ENCODE measurements at regions not wholly inside any gene's neighbourhood (a gene's known extent, or its start where the extent isn't known, plus 50 kb on each side); places are given as distances from the start of the nearest gene placed in this dataset.

DNA sequence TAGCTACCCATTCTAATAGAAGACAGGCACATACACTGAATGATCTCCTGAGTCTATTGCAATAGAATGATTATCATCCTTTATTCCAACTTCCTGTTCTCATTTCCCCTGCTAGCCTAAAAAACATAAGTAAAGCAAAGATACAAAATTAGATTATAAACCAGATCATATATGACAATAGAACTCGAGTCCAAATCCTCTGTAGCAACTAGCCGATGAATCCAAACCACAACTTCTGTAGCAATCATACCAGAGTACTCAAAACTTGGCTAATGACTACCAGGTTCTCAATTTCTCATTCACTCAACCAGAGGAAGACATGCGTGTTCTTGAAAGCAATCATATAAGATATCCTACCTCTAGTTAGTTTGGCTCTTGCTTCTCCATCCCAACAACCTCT is 622.1 kb downstream of the PSAT1 start:
- TF ChIP-seq EP300 (IDR thresholded peaks at IDR 0.05), result no peak
- TF ChIP-seq, protein P1, sequence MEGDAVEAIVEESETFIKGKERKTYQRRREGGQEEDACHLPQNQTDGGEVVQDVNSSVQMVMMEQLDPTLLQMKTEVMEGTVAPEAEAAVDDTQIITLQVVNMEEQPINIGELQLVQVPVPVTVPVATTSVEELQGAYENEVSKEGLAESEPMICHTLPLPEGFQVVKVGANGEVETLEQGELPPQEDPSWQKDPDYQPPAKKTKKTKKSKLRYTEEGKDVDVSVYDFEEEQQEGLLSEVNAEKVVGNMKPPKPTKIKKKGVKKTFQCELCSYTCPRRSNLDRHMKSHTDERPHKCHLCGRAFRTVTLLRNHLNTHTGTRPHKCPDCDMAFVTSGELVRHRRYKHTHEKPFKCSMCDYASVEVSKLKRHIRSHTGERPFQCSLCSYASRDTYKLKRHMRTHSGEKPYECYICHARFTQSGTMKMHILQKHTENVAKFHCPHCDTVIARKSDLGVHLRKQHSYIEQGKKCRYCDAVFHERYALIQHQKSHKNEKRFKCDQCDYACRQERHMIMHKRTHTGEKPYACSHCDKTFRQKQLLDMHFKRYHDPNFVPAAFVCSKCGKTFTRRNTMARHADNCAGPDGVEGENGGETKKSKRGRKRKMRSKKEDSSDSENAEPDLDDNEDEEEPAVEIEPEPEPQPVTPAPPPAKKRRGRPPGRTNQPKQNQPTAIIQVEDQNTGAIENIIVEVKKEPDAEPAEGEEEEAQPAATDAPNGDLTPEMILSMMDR (IDR thresholded peaks at IDR 0.05), result no peak
- TF ChIP-seq POLR2A (IDR thresholded peaks at IDR 0.05), result no peak
